GM19324 (cell line): ENCODE measurements at regions not wholly inside any gene's neighbourhood (a gene's known extent, or its start where the extent isn't known, plus 50 kb on each side); places are given as distances from the start of the nearest gene placed in this dataset.
"Not testable (repeated sequence)": the region's sequence is repeated elsewhere in the genome, so short reads cannot be mapped to it uniquely, and the experiment has no call there.

Experiments used
- ATAC-seq: cut with Tn5 transposase; IDR thresholded peaks from one replicate; pipeline ENCODE4 v1.9.1; 2021; ENCODE audit warnings: mild to moderate bottlenecking, moderate library complexity; ENCODE audit not compliant: unreplicated experiment, low FRiP score

DNA sequence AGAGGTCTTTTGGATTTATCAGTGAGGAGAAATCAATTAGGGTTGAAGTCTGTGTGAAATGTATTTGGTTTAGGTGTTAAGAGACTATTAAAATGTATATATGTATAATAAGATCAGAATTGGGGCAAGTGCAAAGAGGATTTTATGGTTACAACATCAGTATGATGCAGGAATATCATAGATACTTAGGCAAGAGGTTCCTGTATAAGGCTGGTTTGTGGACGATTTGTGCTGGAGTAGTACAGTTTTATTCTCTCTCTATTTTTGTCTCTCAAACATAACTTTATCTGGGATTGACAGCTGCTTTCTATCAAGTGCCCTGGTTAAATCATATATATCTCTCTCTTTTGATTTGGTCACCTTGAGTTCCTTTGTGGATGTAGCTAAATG is 142.5 kb downstream of the CTH start:
- ATAC-seq, result no peak

GRCh38 chr1:70554341-70554740 is 143.3 kb downstream of the CTH start:
- ATAC-seq, result no peak

DNA sequence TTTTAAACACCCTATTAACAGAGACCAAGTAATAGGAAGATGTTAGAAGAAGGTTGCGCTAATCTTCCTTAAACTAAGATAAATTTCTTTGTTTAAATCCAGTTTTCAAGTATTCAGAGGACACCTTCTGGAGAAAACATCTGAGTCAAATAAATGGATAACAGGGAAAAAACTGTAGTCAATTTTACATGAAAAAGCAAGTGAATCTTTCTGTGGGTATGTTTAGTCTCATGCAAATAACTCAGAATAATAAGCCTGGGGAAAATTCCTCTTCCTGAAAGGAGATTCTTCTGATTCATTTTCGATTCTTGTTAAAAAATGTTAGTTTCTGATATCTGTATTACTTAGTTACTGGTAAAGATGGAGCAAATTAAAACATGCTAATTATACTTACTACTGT is 145.5 kb downstream of the CTH start:
- no peak for ATAC-seq

DNA sequence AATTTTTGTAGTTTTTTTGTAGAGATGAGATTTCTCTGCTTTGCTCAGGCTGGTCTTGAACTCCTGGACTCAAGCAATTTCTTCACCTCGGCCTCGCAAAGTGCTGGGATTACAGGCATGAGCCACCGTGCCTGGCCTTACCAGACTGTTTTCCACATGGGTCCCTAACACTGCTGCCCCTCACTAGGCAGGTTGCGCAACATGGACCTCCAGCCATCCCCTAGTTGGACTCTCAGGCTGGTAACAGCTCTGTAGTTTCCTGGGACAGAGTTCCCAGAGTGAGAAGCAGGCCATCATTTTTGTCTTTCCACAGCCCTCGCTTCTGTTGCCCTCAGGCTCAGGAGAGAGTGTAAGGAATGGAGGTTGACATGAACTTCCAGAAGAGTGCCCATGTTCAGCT is 156.1 kb downstream of the CTH start:
- ATAC-seq, result no peak

DNA sequence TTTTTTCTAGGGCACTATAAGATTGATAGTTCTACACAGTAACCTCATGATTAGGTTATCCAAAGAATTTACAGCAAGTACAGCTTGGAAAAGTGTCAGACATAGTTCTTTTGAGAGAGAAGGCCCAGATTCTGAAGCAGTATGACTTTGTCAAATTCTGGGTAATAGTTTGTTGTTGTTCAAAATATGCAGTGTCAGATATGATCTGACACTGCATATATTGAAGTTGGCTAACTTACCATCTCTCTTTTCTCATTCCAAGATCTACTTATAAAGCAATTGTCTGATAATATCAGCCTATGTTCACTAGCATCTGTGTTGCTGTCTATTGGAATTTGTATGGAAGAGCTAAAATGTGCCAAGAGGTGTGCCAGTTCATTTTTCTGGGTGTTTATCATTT is 160.1 kb downstream of the CTH start:
- ATAC-seq, result no peak

GRCh38 chr1:70573317-70573843 is 162.3 kb downstream of the CTH start:
- no peak for ATAC-seq

- no peak for ATAC-seq
Observed at GRCh38 chr1:70581661-70582060, 170.6 kb downstream of the CTH start.

DNA sequence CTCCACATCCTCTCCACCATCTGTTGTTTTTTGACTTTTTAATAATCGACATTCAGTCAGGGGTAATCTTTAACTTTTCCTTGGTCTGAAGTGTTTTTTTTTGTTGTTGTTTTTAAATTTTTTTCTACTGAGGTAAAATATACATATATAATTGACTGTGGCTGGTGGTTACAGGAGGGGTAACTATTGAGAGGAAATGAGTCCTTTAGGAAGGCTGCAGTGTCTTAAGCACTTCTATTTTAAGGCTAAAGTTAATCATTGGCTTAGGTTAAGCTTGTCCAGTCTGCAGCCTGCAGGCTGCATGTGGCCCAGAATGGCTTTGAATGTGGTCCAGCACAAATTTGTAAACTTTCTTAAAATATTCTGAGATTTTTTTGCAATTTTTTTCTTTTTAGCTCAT is 172.5 kb downstream of the CTH start:
- ATAC-seq, result peak; percentile 85

DNA sequence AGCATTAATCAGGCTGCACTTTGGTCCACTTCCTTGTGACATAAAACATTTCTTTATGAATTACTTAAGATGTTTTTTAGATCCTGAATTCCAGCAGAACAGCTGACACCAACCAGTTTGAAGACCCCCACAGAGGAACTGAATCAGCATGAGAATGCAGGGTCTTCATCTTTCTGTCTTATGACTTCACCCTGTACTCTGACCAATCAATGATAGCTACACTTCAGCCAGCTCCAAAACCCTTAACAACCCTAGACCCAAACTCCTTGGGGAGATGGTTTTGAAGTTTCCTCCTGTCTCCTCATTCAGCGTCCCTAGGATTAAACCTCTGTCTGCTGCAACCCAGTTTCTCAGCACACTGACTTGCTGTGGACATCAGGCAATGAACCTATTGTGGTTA is 175.0 kb downstream of the CTH start:
- ATAC-seq, result no peak

DNA sequence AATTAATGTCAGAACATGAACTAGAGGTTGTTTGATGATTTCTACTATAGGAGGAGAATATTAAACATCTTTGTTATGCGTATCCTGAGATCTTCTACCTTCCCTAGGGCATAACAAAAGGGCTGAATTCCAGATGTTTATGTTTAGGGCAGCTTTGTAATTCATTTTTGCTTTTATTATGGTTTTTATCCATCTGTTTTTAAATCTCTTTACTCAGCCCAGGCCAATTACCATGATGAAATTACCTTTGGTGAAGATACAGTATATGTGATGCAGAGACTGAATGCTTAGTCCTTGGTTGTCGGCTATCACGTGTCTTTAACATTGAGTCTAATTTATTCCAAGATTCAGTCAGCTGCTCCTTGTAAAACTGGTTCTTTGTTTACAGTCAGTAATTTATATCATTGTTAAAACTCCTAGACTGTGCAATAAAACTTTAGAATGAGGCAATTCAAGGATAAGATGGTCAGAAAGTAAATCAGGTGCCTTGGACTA is 176.9 kb downstream of the CTH start:
- no peak for ATAC-seq

- not testable (repeated sequence) for ATAC-seq
Observed at GRCh38 chr1:70593551-70593950, 182.5 kb downstream of the CTH start.

DNA sequence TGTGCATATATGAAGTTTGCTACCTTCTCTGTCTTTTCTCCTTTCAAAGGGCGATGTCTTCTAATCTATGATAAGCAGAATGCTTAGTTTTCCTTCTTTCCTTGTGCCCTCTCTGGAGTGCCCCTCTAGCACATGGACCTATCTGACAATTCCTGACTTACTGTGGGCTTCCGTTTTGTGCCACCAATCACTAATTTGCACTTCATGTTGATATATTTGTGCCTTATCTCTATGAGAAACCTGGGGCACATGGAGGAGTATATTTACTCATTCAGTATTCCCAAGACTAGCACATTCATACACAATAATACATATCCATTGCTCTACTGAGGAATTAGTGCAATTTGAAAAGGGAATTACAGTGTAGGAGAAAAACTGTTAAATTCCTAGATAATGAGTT is 197.7 kb downstream of the CTH start:
- no peak for ATAC-seq

- not testable (repeated sequence) for ATAC-seq
Observed at GRCh38 chr1:70610164-70610563, 199.1 kb downstream of the CTH start.

- no peak for ATAC-seq
Observed at GRCh38 chr1:70616946-70617345, 205.9 kb downstream of the CTH start.

GRCh38 chr1:70617728-70618127 is 206.7 kb downstream of the CTH start:
- no peak for ATAC-seq

GRCh38 chr1:70627910-70628309 is 216.8 kb downstream of the CTH start:
- ATAC-seq, result no peak

GRCh38 chr1:70628973-70629372 is 217.9 kb downstream of the CTH start:
- no peak for ATAC-seq

GRCh38 chr1:70633004-70633403 is 221.9 kb downstream of the CTH start:
- ATAC-seq, result no peak

- ATAC-seq, result no peak
Observed at GRCh38 chr1:70635868-70636267, 224.8 kb downstream of the CTH start.

DNA sequence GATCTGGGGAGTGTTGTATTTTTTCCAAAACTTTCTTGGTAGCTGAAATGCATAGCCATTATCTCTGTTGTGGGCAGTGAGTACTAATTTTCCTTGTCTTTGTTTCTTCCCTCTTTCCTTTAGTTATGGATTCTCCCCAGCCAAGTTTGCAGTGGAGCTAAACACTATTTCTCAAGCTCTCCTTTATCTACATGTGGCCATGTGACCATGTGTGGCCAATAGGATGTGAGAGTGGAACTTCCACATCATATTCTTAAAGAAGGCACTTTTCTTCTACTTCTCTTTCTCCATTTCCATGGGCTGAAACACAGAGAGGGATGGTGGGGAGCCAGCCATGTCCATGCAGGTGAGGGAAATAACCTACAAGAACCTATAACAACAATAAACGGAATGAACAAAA is 230.8 kb downstream of the CTH start:
- ATAC-seq, result no peak

DNA sequence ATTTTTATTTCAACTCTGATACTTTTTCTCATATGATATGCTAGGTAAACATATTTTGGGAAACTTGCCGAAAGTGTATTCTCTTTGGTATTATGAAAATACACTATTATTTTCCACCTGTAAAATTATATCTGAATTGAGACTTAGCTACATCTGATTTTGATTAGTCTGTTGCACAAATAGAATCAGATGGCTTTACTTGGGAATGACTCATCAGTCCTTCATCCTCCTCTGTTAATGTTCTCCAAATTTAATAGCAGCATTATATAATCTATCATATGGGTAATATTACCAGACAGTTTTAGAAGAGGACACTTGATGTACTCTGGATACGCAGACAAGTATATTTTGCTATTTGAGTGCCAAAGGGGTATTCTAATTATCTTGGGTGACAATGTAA is 245.3 kb downstream of the CTH start:
- ATAC-seq, result no peak

DNA sequence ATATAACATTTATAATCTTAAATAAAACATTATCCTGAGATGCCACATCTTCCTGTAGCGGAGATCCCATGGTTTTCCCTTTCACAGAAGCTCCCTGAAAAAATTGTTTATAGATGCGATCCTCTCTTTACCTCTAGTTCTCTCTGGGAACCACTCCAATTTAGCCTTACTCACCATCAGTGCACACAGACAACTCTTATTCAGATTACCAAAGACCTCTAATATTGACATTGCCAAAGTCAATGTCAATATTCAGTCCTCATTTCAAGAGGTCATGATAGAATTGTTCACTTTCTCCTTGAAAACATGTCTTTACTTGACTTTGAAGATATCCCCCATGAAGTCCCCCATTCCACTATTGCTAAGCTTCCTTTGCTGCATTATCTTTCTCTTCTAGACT is 248.8 kb downstream of the CTH start:
- no peak for ATAC-seq
